ENCODE measurements at regions not wholly inside any gene's neighbourhood (a gene's known extent, or its start where the extent isn't known, plus 50 kb on each side); places are given as distances from the start of the nearest gene placed in this dataset.

DNA sequence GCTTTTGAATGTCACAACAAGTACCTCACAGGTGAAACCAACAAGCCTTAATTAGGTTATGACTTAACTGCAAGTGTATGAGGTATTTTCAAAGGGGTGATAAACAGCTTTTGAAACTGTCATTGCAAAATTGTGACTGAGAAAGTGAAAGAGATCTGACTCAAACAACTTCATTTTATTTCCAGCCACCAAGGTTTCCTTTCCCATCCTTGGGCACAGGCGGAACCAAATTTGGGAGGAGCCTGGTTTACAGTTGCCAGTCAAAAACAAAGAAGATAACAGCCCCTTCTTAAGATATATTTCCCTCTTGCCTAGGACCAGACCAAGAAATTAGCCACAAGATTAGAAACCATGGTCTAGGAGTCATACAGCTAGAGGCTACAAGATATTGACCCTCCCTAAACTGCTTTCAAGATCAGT is 417.1 kb downstream of the CSNK1G3 start:
- Histone ChIP-seq H3K27me3 (no peaks in the 10 kb centered on the region), H3K4me1 (no peaks in the 10 kb centered on the region), H3K4me3 (no peak overlapping the region), H3K27ac (no peak overlapping the region), H3K9me3 (no peaks in the 10 kb centered on the region), H3K36me3 (no peaks in the 10 kb centered on the region)
- TF ChIP-seq, protein P1, sequence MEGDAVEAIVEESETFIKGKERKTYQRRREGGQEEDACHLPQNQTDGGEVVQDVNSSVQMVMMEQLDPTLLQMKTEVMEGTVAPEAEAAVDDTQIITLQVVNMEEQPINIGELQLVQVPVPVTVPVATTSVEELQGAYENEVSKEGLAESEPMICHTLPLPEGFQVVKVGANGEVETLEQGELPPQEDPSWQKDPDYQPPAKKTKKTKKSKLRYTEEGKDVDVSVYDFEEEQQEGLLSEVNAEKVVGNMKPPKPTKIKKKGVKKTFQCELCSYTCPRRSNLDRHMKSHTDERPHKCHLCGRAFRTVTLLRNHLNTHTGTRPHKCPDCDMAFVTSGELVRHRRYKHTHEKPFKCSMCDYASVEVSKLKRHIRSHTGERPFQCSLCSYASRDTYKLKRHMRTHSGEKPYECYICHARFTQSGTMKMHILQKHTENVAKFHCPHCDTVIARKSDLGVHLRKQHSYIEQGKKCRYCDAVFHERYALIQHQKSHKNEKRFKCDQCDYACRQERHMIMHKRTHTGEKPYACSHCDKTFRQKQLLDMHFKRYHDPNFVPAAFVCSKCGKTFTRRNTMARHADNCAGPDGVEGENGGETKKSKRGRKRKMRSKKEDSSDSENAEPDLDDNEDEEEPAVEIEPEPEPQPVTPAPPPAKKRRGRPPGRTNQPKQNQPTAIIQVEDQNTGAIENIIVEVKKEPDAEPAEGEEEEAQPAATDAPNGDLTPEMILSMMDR (IDR thresholded peaks at IDR 0.05): no peak
- no peak for TF ChIP-seq POLR2A (IDR thresholded peaks at IDR 0.05)
- intact Hi-C loops (cut with DNase I; ENCODE audit: low total_unique reads): no loop called here
- no peak for DNase-seq

DNA sequence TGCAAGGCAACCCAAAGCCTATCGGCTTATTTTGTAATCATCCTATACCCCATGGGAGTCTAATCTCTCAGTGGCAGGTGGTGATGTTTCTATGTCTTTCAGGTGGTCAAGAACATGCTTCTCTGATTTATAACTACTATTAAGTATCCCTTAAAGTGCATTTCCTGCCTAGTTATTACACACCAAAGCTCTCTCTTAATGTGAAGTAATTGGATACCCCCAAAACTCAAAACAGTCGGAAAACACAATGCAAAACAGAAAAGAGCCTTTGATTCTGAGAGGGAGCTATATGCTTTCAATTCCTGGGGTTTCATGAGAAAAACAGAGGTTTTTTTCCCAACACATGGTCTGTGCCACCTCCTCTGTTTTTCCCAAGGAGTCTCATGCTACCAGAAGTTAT is 416.4 kb downstream of the CSNK1G3 start:
- intact Hi-C loops (cut with DNase I; ENCODE audit: low total_unique reads): no loop called here
- no peaks in the 10 kb centered on the region for H3K36me3 ChIP-seq
- H3K9me3 ChIP-seq: no peaks in the 10 kb centered on the region
- H3K4me3 ChIP-seq: no peak overlapping the region
- TF ChIP-seq POLR2A (IDR thresholded peaks at IDR 0.05): no peak
- TF ChIP-seq, protein P1 (IDR thresholded peaks at IDR 0.05): no peak
- no peaks in the 10 kb centered on the region for H3K27me3 ChIP-seq
- DNase-seq: no peak
- H3K27ac ChIP-seq: no peak overlapping the region
- no peaks in the 10 kb centered on the region for H3K4me1 ChIP-seq

DNA sequence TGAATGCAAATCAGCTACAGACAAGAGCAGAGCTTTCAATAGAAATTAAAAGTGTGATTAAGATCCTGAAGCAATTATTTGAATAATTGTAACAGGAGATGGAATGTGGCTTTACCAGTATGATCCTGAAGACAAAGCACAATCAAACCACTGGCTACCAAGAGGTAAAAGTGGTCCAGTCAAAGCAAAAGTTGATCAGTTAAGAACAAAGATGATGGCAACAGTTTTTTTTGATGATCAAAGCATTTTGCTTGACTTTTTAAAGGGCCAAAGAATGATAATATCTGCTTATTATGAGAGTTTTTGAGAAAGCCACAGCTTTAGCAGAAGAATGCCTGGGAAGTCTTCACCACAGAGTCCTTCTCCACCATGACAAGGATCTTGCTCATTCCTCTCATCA is 409.2 kb downstream of the CSNK1G3 start:
- Histone ChIP-seq H3K4me1 (peaks cover 0 to 3% of the 10 kb centered on the region in 2 donors), H3K4me3 (no peak overlapping the region), H3K27ac (no peak overlapping the region), H3K9me3 (no peaks in the 10 kb centered on the region), H3K36me3 (no peaks in the 10 kb centered on the region), H3K27me3 (no peaks in the 10 kb centered on the region)
- no peak for DNase-seq
- intact Hi-C loops (cut with DNase I; ENCODE audit: low total_unique reads): no loop called here
- TF ChIP-seq, protein P1 (IDR thresholded peaks at IDR 0.05): no peak
- TF ChIP-seq POLR2A (IDR thresholded peaks at IDR 0.05): no peak

- intact Hi-C loops (cut with DNase I; ENCODE audit: low total_unique reads): no loop called here
- H3K4me3 ChIP-seq: no peak overlapping the region
- peaks cover 0 to 7% of the 10 kb centered on the region in 2 donors for H3K4me1 ChIP-seq
- H3K27ac ChIP-seq: peak overlapping the region; percentile 36 to 73
- DNase-seq: no peak
- H3K9me3 ChIP-seq: no peaks in the 10 kb centered on the region
- no peaks in the 10 kb centered on the region for H3K36me3 ChIP-seq
- H3K27me3 ChIP-seq: no peaks in the 10 kb centered on the region
- TF ChIP-seq, protein P1 (IDR thresholded peaks at IDR 0.05): no peak
- TF ChIP-seq POLR2A (IDR thresholded peaks at IDR 0.05): no peak
Observed at GRCh38 chr5:123916345-123917121, 404.6 kb downstream of the CSNK1G3 start.

DNA sequence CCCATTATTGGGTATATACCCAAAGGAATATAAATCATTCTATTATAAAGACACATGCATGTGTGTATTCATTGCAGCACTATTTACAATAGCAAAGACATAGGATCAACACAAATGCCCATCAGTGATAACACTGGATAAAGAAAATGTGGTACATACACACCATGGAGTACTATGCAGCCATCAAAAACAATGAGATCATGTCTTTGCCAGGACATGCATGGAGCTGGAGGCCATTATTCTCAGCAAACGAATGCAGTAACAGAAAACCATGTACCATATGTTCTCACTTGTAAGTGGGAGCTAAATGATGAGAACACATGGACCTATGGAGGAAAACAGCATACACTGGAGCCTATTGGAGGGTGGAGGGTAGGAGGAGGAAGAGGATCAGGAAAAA is 402.4 kb downstream of the CSNK1G3 start:
- TF ChIP-seq POLR2A (IDR thresholded peaks at IDR 0.05): no peak
- TF ChIP-seq, protein P1 (IDR thresholded peaks at IDR 0.05): no peak
- Histone ChIP-seq H3K4me1 (peaks cover 0 to 7% of the 10 kb centered on the region in 2 donors), H3K36me3 (no peaks in the 10 kb centered on the region), H3K27ac (no peak overlapping the region), H3K4me3 (no peak overlapping the region), H3K27me3 (no peaks in the 10 kb centered on the region), H3K9me3 (no peaks in the 10 kb centered on the region)
- no peak for DNase-seq
- intact Hi-C loops (cut with DNase I; ENCODE audit: low total_unique reads): no loop called here

Data from uterus (tissue), 3 donors.